Hematopoietic multipotent progenitor cell treated with erythropoietin and hydrocortisone succinate and interleukin-3 and kit ligand, for 17 days (in vitro differentiated cells): ENCODE measurements at regions not wholly inside any gene's neighbourhood (a gene's known extent, or its start where the extent isn't known, plus 50 kb on each side); places are given as distances from the start of the nearest gene placed in this dataset.
"Not testable (repeated sequence)": the region's sequence is repeated elsewhere in the genome, so short reads cannot be mapped to it uniquely, and the experiment has no call there.

ENCODE experiments used
- DNase-seq: peaks from one replicate; pipeline ENCODE4 v3.0.0-alpha.2; 2015; ENCODE audit warnings: low spot score

DNA sequence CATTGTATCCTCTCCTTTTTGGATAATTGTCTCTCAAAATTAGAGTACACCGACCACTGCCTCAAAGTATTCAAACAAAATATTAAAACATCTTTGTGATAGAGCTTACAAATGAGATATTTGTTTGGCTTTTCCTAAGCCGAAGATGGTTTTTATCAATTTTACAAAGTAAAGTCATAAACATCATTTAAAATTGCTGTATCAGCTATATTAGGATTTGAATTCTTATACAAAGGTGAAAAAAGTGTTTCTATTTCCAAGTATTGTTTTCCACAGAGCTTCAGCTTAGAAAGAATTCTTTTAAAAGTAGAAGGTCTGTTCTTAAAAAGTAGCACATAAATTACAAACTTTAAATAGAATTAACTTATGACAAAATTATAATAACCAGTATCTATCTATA, 116.6 kb upstream of the IFNE start:
- DNase-seq = no peak

DNA sequence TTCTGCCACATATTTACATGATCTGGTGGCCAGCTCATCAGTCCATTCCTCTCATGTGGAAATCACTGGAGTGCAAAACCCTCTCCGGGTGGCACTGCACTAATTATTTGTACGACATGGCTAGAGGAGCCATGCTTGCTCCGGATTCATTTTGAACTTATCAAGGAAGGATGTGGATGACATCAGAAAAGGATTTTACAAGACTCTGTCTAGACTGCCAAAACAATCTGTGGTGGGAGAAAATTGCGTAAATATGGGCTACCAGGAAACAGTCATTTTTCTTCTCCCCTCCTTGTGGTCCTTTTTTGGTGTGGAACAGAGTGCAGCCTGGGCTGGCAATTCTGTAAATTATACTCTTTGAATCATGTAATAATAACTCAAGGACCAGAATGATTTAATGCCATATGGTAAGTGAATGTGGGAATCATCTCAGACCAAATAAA, 123.4 kb upstream of the IFNE start:
- DNase-seq = no peak

DNA sequence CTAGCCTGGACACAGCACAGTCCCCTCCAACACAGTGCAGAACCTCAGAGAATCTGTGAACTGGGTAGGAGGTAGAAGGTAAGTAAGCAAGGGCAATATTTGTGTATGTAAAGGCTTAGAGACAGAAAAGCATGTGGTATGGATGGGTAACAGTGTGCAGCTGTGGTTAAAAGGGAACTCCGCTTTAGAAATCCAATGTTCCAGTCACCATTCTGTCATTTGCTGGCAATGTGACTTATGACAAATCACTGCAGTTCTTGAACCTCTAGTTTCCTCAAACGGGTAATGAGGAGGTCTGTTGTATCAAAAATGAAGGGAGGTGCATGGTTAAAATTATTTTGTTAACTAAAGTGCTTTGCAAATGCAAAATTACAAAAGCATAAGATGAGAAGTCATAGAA, 125.5 kb upstream of the IFNE start:
- no peak for DNase-seq

DNA sequence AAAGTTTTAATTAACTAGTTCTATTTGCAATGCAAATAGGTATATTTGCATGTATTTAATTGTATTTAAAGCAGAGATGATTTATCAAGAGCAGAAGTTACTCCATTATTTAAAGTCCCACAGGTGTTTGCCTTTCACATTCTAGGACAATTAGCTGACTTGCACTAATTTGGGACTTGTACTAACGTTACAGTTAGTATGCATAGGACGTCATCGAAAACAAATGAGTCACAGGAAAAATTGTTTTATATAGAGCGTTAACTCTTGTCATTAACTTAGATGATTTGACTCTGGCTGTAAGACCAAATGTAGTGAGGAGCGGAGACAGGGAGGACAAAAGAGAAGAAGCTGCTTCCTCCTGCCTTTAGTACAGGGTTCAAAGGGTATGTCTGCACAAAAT, 126.1 kb upstream of the IFNE start:
- DNase-seq = no peak

DNA sequence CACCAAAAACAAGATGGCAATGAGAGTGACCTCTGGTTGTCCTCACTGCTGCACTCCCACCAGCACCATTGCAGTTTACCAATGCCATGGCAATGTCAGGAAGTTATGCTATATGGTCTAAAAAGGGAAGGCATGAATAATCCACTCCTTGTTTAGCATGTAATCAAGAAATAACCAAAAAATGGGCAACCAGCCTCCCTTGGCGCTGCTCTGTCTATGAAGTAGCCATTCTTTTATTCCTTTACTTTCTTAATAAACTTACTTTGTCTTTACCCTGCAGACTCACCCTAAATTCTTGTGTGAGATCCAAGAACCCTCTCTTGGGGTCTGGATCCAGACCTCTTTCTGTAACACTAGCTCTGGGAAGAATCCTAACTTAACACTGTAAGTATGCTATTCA, 127.4 kb upstream of the IFNE start:
- DNase-seq = no peak

DNA sequence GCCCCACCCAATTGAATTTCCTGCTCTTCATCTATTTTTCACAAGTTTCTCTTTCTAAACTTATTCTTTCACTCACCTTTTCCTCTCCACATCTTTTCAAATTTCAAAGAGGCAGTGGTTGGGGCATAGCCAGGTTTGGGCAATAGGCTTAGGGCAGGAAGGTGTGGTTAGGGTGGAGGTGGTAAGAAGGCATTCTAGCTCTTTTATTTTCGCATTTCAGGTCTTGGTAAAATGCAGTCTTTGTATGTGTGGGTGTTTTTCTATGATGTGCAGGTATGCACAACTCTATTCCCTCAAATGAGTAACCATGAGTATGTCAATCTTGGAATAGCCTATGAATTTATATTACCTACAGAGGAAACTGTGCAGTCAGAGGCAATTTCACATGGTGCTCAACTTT, 129.8 kb upstream of the IFNE start:
- no peak for DNase-seq

DNA sequence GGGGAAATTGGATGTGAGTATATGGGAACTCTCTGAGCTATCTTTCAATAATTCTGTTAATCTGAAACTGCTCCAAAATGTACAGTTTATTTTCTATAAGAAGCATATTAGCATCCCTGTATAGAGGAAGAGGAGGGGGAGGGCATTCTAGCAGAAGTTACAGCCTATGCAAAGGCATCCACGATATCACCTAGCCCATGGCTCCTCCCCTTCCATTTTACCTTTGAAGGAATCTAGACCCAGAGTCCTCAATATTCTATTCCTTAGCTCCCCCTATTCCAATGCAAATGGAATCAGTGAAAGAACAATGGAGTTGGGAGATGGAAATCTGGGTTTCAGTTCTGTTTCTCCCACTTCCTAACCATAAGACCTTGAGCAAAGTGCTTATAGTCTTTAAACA, 132.9 kb upstream of the IFNE start:
- no peak for DNase-seq

DNA sequence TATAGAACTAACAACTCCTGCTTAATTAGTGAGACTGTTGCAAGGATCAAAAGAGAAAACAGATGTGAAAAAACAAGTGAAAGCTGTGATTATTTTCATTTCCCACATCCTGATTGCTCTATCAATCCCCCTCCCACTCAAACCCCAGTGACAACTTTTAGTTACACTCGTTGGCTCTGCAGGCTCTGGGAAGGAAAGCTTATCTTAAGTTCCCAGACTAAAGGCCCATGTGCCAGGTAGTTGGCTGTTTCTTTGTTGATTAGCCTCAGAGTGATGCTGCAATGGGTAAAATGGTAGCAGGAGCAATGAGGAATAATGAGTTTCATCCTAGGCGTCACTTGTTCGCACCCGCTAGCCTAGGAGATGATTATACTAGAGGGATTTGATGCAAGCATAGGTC, 133.3 kb upstream of the IFNE start:
- DNase-seq = no peak

DNA sequence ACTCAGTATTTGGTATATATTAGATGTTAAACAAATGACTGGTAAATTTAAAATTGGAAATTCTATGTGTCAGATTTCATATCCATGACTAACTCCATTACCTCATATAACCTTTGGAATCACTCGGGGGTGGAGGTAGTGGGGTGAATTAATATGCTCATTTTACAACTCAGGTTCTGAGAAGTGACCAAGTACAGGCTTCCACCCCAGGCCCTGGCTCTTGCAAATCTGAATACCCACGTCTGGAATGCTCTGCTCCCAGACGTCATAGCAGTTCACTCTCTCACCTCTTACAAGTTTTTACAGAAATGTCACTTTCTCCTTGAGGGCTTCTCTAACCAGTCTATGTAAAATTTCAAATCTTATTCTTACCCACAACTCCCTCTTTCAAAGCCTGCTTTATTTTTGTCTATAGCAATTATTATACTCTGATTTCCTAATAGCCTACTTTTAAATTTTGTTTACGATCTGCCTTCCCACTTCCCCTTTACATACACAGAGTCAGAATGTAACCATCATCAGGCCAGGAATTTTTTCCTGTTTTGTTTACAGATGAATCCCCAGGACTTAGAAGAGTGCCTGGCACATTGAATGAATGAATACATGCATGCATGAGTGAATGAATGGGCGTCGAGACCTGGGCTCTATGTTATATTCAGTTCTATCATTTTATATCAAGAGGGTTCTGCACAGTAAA, 134.1 kb upstream of the IFNE start:
- DNase-seq = no peak

DNA sequence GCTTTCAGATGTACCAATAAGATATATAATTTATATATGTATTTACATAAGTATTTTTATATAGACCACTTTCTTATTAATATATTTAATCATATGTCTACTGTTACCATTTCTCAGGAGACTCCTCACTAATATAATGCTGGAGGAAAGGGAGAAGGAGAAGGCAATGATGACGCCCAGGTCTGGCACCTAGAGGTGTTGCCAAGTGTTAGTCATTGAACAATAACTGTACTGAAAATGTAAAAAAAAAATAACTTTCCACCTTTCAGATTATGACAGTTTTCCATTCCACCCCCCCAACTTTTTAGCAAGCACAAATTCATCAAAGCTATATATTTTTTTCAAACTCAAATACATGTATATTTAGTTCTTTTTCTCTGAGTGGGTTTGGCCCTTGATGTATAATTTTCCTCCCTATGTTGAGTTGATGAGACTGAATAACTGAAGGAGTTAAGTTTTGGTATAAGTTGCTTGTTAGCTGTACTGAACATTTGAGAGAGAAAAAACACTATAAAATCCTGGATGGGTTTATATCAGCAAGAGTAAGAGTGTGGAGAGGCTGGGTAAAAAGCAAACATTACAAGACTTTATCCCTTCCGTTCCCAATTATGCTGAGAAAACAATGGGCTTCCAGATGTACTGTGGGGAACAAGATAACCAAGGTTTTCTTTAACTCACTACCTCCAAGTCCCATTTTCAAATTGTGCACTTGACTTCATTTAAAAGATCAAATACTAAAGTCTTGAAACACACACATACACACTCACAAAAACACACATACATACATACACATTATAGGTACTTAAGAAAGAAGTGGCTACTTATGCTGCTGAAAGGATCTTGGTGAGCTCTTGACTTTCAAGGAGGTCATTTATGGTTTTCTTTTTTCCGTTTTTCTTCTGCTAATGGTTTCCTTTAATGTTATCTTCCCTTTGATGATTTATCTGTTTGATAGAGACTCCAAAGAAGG, 142.8 kb upstream of the IFNE start:
- no peak for DNase-seq

DNA sequence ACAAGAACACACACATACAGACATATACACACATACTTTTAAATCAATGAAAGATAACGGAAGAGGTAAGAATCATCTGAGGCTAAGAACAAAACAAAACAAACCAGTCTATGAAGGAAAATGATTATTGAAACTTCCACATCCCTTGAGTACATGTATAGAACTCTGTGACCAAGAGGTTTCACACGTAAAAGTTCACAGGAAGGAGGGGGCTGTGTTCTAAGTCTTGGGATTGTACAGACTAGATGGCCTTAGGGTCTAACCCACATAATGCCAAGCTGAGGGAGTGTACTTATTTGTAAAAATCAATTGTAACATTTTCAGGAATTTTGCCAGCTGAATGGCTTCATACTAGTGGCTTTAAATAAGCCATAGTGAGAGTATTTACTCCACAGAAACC, 144.4 kb upstream of the IFNE start:
- DNase-seq = no peak

DNA sequence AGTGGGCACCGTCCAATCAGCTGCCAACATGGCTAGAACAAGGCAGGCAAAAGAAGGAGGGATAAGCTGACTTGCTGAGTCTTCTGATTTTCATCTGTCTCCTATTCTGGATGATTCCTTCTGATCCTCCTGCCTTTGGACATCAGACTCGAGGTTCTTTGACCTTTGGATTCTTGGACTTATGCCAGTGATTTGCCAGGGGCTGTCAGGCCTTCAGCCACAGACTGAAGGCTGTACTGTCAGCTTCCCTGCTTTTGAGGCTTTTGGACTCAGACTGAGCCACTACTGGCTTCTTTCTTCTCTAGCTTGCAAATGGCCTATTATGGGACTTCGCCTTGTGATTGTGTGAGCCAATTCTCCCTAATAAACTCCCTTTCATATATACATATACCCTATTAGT, 146.8 kb upstream of the IFNE start:
- DNase-seq = not testable (repeated sequence)

DNA sequence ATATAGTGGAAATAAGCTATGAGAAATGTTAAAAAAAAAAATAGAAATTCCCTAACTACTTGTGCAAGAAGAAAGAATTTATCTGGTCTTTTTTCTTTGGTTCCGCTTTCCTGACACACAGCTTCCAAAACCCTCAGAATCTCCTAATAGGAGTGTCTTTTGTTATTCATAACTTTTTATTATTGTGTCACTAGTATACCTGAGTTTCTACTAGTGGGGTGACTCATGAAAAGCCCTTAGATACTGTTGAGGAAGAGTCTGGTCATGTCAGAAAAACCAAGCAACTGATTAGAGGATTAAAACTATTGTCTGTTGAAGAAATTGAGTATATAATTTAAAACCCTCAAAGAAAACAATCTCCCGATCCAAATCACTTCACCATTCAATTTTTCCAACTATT, 152.8 kb upstream of the IFNE start:
- DNase-seq = no peak

DNA sequence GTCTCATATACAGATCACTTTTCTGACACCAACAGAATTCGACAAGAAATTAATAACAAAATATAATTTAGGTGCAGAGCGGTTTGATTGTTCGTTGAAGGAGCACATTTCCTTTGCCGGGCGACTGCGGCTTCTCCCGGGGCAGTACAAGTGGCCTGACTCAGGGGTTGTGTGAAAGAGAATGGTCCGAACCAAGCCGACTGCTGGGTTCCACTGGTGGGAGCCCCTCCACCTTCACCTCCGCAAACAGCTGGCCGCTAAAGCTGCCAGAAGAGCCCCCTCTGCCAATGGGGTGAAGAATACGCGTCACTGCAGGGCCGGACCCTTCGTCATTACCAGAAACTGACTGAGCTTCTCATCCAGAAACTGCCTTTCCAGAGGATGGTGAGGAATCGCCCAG, 156.0 kb upstream of the IFNE start:
- DNase-seq = no peak

DNA sequence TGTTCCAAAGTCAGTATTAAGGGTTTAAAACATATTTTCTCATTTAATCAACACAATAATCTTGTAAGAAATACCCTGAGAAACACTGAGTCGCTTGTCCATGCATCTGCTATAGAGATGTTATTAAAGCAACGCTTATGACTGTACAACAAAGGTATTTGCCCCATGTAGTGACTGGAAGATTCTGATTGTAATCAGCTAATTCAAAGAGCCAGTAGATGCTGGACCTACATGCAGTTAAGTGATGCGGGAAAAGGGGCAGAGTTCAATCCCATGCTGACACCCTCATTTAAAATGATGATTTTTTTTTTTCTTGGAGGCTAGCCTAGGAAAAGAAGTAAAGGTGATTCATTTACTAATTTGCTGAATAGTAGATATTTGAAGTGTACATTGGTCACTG, 149.3 kb upstream of the MTAP start:
- DNase-seq = no peak

DNA sequence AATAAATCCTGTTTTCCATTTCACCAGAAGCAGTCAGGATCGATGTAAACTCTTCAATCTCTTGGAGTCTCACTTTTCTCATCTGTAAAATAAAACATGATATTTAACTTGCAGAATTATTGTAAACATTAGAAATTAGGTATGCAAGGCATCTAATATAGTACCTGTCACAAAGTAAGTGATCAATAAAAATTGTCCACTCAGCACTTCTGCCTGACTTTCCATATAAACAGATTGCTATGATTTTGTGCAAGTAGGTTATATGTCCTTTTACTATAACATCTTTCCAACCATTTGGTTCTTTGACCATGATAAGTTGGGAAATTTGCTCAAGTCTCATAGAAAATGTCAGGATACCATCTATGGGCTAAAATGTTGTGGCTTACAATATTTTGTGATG, 148.8 kb upstream of the MTAP start:
- DNase-seq = no peak

DNA sequence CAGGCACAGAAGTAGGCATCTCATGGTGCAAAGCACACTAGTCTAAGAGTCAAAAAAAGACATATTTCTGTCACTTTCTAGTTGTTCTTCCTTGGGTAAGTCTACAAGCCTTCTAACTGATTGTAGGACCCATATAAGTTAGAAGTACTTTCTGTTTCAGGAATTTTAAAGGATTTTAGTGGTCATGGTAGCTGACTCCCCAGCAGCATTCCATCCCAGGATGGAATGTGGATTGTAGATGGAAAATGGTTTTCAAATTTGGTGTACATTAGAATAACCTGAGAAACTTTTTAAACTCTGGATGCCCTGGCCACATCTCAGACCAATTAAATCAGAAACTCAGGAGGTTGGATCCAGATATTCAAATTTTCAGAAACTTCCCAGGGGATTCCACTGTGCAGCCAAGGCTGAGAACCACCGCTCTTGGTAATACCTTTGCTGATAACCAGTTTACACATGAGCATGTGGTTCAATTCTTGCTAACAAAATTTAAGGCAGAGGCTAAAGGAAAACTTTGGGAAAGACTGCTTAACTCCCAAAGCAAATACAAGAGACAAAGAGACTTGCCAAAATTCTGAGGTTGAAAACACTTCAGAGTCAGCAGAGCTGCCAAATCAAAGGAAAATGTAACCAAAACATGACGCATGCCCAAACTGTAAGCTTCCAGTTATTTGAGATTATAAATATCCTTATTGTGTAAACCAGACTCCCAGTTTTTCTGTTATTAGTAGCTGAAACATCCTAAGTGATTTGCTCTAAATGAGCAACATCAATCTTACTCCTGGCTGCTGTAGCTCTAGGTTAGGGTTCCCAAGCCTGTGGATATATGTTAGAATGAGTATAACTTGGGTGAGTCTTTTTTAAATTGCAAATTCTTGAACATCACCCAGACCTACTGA, 145.4 kb upstream of the MTAP start:
- no peak for DNase-seq

DNA sequence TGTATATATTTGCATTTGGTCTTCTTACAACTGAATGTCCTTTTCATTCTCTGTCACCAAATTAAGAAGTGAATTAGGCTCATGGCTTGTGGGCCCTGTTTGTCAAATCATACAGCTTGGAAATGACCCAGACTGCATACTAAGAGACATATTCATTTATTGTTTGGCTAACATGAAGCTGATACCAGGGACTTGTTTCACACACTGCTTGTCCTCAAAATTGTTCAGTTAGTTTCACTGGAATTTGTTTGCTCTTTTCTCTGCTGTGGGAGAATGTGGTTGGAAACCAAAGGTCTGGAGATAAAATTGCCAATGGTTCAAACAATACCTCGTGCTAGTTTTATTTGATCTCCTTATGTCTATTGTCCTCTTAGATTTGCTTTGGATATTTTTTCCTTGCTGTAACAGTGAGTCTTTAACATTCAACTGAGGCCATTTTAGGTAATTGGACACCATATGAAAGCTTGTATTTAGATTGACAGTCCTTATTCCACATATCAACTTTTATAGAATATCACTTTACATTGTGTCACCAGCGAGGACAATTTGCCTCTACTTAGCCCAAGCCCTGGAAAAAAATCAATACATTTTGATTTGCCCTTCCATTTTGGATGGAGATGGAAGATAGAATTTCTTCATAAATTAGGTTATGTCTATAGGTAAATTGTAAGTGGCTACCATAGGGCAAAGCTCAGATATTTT, 144.3 kb upstream of the MTAP start:
- DNase-seq = no peak

DNA sequence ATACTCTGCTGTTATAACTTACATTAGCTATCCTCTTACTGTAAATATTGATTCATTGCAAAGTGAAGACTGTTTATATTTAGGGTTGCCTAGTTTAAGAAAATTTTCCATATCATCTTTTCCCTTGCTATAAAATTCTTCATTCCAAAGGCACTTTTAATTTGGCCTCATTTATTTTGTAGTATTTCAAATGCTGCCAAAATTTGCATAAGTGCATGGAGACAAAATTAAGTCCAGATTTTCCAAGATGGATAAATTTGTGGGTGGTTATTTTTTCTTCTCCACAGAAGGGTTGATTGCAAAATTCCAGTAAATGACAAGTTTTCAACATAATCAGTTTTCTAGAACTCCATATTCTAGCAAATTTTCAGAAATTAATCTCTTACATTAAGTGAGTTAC, 141.5 kb upstream of the MTAP start:
- no peak for DNase-seq

DNA sequence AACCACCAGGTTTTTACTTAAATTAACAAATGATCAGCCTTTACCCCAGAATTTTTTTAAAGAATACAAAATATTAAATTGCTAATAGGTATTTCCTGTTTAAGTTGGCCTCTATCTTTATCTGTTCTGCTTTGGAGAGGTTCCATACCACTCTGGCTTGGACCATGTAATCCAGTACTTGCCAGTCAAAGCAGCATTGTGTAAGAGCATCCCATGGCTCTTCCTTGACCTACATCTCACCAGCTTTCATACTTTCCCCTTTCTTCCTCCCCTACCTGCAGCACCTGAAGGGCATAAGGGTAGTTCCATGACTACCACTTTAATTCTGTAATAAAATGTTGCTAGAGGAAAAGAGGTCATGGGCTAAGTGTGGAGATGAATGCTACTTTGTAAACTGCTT, 140.8 kb upstream of the MTAP start:
- DNase-seq = no peak

DNA sequence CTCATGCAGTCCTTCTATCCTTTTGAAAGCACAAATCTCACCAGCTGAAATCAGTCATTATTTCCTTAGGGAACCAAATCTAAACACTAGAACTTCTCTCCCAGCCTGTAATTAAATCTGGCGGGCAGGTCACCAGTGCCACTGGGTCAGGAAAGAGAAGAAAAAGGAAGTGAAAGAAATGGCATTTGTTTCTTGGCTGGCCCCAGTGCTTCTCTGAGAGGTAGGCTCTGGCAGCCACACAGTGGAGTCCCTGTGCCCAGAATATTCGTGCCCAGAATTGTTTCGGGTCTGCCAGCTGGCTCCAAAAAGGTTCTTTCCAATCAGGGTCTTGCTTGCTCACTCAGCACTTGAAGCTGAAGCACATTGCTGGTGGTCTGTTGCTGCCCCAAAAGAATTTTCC, 133.9 kb upstream of the MTAP start:
- no peak for DNase-seq

DNA sequence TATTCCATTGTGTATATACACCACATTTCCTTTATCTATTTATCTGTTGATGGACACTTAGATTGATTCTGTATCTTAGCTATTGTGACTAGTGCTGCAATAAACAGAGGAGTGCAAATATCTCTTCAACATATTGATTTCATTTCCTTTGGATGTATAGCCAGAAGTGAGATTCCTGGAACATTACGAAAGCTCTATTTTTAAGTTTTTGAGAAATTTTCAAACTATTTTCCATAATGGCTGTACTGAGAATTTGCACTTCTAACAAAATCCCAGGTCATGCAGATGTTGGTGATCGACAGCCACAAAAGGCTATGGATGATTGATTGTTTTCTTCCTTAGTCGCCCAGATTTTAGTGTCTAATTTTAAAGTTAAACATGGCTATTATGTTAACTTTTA, 132.7 kb upstream of the MTAP start:
- DNase-seq = no peak
